ENCODE measurements at regions not wholly inside any gene's neighbourhood (a gene's known extent, or its start where the extent isn't known, plus 50 kb on each side); places are given as distances from the start of the nearest gene placed in this dataset.

DNA sequence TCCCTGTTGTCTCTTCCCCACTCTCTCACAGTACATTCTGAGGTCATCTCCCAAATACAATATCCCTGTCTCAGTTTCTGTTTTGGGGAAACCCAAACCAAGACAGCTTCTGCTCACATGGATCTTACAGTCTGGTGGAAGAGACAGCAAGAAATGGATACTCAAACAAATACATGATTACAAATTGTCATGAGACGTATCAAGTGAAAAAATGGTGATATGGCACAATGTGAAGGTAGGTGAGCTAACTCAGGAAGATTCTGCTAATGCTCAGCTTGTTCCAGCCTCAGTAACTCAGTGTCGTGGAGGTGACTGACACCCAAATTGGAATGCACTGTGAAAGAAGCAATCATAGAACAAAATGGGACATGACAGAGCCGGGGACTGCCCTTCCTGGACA lies 68.3 kb downstream of the CHST1 start:
- H3K4me3 ChIP-seq (ENCODE audit: low read depth, low read length, poor library complexity, severe bottlenecking): no peak overlapping the region
- H3K9ac ChIP-seq (ENCODE audit: low read length): no peak overlapping the region
- H3K4me2 ChIP-seq (ENCODE audit: low read length): no peak overlapping the region
- no peak overlapping the region for H3K27ac ChIP-seq (ENCODE audit: low read depth, low read length, poor library complexity, severe bottlenecking)
- H3K79me2 ChIP-seq (ENCODE audit: insufficient read depth, low read length): no peaks in the 10 kb centered on the region
- H3K9me2 ChIP-seq (ENCODE audit: low read depth, low read length): no peaks in the 10 kb centered on the region
- no peaks in the 10 kb centered on the region for H4K20me1 ChIP-seq (ENCODE audit: insufficient read depth, low read length)
- no peaks in the 10 kb centered on the region for H3F3A ChIP-seq (ENCODE audit: insufficient read depth, low read length)
- H3K27me3 ChIP-seq (ENCODE audit: insufficient read depth, low read length): no peaks in the 10 kb centered on the region; the same call in 1 of the 2 replicates
- H2AFZ ChIP-seq (ENCODE audit: low read length): no peak overlapping the region
- H3K4me1 ChIP-seq (ENCODE audit: insufficient read depth, low read length, severe bottlenecking): no peaks in the 10 kb centered on the region
- H3K36me3 ChIP-seq (ENCODE audit: insufficient read depth, low read length): no peaks in the 10 kb centered on the region
- H3K9me3 ChIP-seq (ENCODE audit: low read length): no peaks in the 10 kb centered on the region
- TF ChIP-seq, protein P1, sequence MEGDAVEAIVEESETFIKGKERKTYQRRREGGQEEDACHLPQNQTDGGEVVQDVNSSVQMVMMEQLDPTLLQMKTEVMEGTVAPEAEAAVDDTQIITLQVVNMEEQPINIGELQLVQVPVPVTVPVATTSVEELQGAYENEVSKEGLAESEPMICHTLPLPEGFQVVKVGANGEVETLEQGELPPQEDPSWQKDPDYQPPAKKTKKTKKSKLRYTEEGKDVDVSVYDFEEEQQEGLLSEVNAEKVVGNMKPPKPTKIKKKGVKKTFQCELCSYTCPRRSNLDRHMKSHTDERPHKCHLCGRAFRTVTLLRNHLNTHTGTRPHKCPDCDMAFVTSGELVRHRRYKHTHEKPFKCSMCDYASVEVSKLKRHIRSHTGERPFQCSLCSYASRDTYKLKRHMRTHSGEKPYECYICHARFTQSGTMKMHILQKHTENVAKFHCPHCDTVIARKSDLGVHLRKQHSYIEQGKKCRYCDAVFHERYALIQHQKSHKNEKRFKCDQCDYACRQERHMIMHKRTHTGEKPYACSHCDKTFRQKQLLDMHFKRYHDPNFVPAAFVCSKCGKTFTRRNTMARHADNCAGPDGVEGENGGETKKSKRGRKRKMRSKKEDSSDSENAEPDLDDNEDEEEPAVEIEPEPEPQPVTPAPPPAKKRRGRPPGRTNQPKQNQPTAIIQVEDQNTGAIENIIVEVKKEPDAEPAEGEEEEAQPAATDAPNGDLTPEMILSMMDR (IDR thresholded peaks at IDR 0.05; ENCODE audit: low read length): no peak
- no peak for TF ChIP-seq EZH2 (IDR thresholded peaks at IDR 0.05; ENCODE audit: borderline replicate concordance, low read length)

DNA sequence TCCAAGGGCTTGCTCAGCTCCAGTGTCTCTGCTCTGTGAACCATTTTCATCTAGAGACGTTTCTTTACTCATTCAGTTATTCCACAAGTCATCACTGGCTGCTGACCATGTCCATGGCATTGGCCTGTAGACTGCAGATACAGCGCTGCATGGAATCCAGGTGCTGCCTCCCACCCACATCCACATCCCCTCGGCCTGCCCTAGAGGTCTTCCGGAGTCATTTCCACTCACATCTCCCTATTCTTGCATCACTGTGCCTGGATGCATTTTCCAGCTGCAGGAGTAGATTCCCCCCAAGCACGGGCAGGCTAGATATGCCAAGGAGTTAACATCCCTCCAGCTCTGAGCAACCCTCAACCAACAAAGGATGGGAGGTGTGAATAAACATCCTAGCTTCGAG lies 68.9 kb downstream of the CHST1 start:
- H3K27ac ChIP-seq (ENCODE audit: low read depth, low read length, poor library complexity, severe bottlenecking): no peak overlapping the region
- TF ChIP-seq EZH2 (IDR thresholded peaks at IDR 0.05; ENCODE audit: borderline replicate concordance, low read length): no peak
- TF ChIP-seq, protein P1 (IDR thresholded peaks at IDR 0.05; ENCODE audit: low read length): no peak

GRCh38 chr11:45593992-45594391 lies 71.4 kb downstream of the CHST1 start:
- TF ChIP-seq EZH2 (IDR thresholded peaks at IDR 0.05; ENCODE audit: borderline replicate concordance, low read length): no peak
- TF ChIP-seq, protein P1 (IDR thresholded peaks at IDR 0.05; ENCODE audit: low read length): no peak
- H3K4me2 ChIP-seq (ENCODE audit: low read length): no peak overlapping the region
- H3K36me3 ChIP-seq (ENCODE audit: insufficient read depth, low read length): no peaks in the 10 kb centered on the region
- H3K4me3 ChIP-seq (ENCODE audit: low read depth, low read length, poor library complexity, severe bottlenecking): no peak overlapping the region
- no peaks in the 10 kb centered on the region for H3K79me2 ChIP-seq (ENCODE audit: insufficient read depth, low read length)
- no peaks in the 10 kb centered on the region for H3K9me2 ChIP-seq (ENCODE audit: low read depth, low read length)
- H3K9ac ChIP-seq (ENCODE audit: low read length): no peak overlapping the region
- H3F3A ChIP-seq (ENCODE audit: insufficient read depth, low read length): no peaks in the 10 kb centered on the region
- H2AFZ ChIP-seq (ENCODE audit: low read length): no peak overlapping the region
- no peaks in the 10 kb centered on the region for H3K27me3 ChIP-seq (ENCODE audit: insufficient read depth, low read length)
- H3K27ac ChIP-seq (ENCODE audit: low read depth, low read length, poor library complexity, severe bottlenecking): no peak overlapping the region
- H4K20me1 ChIP-seq (ENCODE audit: insufficient read depth, low read length): no peaks in the 10 kb centered on the region
- no peaks in the 10 kb centered on the region for H3K4me1 ChIP-seq (ENCODE audit: insufficient read depth, low read length, severe bottlenecking)
- H3K9me3 ChIP-seq (ENCODE audit: low read length): no peaks in the 10 kb centered on the region

More for the DNA sequence above, 68.9 kb downstream of the CHST1 start:
- Histone ChIP-seq H3K9ac (ENCODE audit: low read length) (no peak overlapping the region), H3K4me3 (ENCODE audit: low read depth, low read length, poor library complexity, severe bottlenecking) (no peak overlapping the region), H3K4me1 (ENCODE audit: insufficient read depth, low read length, severe bottlenecking) (no peaks in the 10 kb centered on the region), H3K9me3 (ENCODE audit: low read length) (no peaks in the 10 kb centered on the region), H4K20me1 (ENCODE audit: insufficient read depth, low read length) (no peaks in the 10 kb centered on the region), H3F3A (ENCODE audit: insufficient read depth, low read length) (no peaks in the 10 kb centered on the region), H3K36me3 (ENCODE audit: insufficient read depth, low read length) (no peaks in the 10 kb centered on the region), H3K79me2 (ENCODE audit: insufficient read depth, low read length) (no peaks in the 10 kb centered on the region), H3K27me3 (ENCODE audit: insufficient read depth, low read length) (no peaks in the 10 kb centered on the region; the same call in 1 of the 2 replicates), H3K9me2 (ENCODE audit: low read depth, low read length) (no peaks in the 10 kb centered on the region), H2AFZ (ENCODE audit: low read length) (no peak overlapping the region), H3K4me2 (ENCODE audit: low read length) (no peak overlapping the region)
